IMR-90 (cell line): ENCODE measurements at regions not wholly inside any gene's neighbourhood (a gene's known extent, or its start where the extent isn't known, plus 50 kb on each side); places are given as distances from the start of the nearest gene placed in this dataset.

Experiments used
- CHD1 ChIP-seq: IDR thresholded peaks from 2 replicates; pipeline ENCODE4 v1.6.1; 2012; ENCODE audit warnings: low read depth, low read length, improper control_type of control experiment
- MAZ ChIP-seq: IDR thresholded peaks from 2 replicates; pipeline ENCODE4 v1.6.1; 2012; ENCODE audit warnings: low read depth, mild to moderate bottlenecking, low read length, improper control_type of control experiment, moderate library complexity, borderline replicate concordance
- RAD21 ChIP-seq: IDR thresholded peaks from 2 replicates; pipeline ENCODE4 v1.6.1; 2012; ENCODE audit warnings: low read length, improper control_type of control experiment
- TF ChIP-seq, protein P1 (sequence below): conservative IDR thresholded peaks from 2 replicates; pipeline ENCODE4 v1.5.1; 2012; ENCODE audit warnings: mild to moderate bottlenecking, low read depth, low read length, improper control_type of control experiment

DNA sequence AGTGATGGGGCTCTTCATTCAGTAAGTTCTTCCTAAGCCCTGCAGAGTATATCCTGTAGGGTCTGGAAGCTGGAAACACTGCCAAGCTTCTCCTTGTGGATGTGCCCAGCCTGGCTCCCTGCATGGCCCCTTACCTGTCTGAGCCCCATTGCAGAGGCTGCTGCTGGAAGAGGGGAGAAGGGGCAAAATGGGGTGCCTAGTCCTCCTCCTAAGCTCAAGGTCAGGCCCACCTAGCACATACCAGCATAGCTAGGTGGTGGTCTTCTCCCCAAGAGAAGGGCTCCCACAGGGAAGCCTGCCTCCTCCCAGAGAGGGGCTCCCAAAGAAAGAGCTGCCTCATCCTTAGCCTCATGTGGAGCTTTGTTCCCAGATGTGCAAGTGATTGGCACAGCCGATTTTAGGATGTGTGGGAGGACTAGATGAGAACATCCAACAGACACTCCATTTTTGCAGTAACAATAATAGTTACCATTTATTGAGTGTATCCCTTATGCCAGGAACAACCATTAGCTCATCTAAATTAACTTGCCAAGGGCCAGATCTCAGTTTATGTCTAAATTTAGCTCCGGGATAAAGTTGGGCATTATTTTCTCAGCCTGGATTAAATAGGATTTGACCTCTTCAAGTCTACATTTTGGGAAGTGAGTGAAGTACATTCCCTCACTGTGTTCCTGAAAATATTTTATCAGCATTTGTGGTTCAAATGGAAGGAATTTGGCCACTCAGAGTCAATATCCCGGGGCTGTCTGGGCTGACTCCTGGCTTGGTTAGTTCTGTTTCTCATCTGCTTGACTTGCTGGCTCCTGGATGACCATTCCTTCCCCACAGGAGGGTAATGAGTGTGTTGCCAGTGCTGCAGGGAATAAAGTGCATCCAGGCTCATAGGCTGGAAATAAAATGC is 291.1 kb upstream of the ROPN1 start (continued):
- TF ChIP-seq, protein P1, sequence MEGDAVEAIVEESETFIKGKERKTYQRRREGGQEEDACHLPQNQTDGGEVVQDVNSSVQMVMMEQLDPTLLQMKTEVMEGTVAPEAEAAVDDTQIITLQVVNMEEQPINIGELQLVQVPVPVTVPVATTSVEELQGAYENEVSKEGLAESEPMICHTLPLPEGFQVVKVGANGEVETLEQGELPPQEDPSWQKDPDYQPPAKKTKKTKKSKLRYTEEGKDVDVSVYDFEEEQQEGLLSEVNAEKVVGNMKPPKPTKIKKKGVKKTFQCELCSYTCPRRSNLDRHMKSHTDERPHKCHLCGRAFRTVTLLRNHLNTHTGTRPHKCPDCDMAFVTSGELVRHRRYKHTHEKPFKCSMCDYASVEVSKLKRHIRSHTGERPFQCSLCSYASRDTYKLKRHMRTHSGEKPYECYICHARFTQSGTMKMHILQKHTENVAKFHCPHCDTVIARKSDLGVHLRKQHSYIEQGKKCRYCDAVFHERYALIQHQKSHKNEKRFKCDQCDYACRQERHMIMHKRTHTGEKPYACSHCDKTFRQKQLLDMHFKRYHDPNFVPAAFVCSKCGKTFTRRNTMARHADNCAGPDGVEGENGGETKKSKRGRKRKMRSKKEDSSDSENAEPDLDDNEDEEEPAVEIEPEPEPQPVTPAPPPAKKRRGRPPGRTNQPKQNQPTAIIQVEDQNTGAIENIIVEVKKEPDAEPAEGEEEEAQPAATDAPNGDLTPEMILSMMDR: no peak
- no peak for TF ChIP-seq RAD21
- no peak for TF ChIP-seq CHD1
- TF ChIP-seq MAZ: no peak
